ENCODE measurements at regions not wholly inside any gene's neighbourhood (a gene's known extent, or its start where the extent isn't known, plus 50 kb on each side); places are given as distances from the start of the nearest gene placed in this dataset.

DNA sequence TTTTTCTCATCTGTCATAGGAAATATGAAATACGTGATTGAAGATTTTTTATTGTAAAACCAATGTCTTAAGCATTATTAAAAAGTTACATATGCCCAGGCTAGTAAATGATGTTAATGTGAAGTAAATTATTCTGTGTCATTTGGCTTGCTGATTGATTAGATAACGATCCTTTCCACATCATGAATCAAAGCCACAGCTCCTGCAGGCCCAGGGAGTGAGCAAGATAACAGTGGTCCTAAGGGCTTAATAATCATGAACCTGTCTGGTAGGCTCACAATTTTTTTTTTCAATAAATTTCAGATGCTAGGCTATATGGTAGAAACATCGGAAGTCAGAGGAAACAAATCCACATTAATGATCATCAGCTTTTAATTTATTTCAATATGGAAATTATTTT lies 269.0 kb upstream of the SLC10A2 start:
- TF ChIP-seq, protein P1, sequence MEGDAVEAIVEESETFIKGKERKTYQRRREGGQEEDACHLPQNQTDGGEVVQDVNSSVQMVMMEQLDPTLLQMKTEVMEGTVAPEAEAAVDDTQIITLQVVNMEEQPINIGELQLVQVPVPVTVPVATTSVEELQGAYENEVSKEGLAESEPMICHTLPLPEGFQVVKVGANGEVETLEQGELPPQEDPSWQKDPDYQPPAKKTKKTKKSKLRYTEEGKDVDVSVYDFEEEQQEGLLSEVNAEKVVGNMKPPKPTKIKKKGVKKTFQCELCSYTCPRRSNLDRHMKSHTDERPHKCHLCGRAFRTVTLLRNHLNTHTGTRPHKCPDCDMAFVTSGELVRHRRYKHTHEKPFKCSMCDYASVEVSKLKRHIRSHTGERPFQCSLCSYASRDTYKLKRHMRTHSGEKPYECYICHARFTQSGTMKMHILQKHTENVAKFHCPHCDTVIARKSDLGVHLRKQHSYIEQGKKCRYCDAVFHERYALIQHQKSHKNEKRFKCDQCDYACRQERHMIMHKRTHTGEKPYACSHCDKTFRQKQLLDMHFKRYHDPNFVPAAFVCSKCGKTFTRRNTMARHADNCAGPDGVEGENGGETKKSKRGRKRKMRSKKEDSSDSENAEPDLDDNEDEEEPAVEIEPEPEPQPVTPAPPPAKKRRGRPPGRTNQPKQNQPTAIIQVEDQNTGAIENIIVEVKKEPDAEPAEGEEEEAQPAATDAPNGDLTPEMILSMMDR (IDR thresholded peaks at IDR 0.05 in 2 of 3, conservative IDR thresholded peaks at IDR 0.05 in 1 of 3; ENCODE audit: borderline replicate concordance in 1 of 3, insufficient read depth in 1 of 3, low read depth in 2 of 3, low read length in 2 of 3) = no peak
- TF ChIP-seq, protein P2, sequence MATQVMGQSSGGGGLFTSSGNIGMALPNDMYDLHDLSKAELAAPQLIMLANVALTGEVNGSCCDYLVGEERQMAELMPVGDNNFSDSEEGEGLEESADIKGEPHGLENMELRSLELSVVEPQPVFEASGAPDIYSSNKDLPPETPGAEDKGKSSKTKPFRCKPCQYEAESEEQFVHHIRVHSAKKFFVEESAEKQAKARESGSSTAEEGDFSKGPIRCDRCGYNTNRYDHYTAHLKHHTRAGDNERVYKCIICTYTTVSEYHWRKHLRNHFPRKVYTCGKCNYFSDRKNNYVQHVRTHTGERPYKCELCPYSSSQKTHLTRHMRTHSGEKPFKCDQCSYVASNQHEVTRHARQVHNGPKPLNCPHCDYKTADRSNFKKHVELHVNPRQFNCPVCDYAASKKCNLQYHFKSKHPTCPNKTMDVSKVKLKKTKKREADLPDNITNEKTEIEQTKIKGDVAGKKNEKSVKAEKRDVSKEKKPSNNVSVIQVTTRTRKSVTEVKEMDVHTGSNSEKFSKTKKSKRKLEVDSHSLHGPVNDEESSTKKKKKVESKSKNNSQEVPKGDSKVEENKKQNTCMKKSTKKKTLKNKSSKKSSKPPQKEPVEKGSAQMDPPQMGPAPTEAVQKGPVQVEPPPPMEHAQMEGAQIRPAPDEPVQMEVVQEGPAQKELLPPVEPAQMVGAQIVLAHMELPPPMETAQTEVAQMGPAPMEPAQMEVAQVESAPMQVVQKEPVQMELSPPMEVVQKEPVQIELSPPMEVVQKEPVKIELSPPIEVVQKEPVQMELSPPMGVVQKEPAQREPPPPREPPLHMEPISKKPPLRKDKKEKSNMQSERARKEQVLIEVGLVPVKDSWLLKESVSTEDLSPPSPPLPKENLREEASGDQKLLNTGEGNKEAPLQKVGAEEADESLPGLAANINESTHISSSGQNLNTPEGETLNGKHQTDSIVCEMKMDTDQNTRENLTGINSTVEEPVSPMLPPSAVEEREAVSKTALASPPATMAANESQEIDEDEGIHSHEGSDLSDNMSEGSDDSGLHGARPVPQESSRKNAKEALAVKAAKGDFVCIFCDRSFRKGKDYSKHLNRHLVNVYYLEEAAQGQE (IDR thresholded peaks at IDR 0.05; ENCODE audit: low read depth) = no peak
- TF ChIP-seq EZH2 (IDR thresholded peaks at IDR 0.05) (no peak), POLR2A (IDR thresholded peaks at IDR 0.05; ENCODE audit: borderline replicate concordance, extremely low read depth, insufficient read depth, insufficient read length) (no peak), FOSL1 (IDR thresholded peaks at IDR 0.05; ENCODE audit: low read depth) (no peak), SIN3A (IDR thresholded peaks at IDR 0.05; ENCODE audit: low read depth) (no peak), POLR2AphosphoS5 (IDR thresholded peaks at IDR 0.05; ENCODE audit: low read depth, low read length) (no peak), EZH2phosphoT487 (IDR thresholded peaks at IDR 0.05; ENCODE audit: borderline replicate concordance) (no peak), RAD21 (IDR thresholded peaks at IDR 0.05; ENCODE audit: low read depth) (no peak)
- TF ChIP-seq, protein P3, sequence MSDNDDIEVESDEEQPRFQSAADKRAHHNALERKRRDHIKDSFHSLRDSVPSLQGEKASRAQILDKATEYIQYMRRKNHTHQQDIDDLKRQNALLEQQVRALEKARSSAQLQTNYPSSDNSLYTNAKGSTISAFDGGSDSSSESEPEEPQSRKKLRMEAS (IDR thresholded peaks at IDR 0.05) = no peak
- TF ChIP-seq, protein P4, sequence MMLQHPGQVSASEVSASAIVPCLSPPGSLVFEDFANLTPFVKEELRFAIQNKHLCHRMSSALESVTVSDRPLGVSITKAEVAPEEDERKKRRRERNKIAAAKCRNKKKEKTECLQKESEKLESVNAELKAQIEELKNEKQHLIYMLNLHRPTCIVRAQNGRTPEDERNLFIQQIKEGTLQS (IDR thresholded peaks at IDR 0.05) = no peak

Data from HCT116 (cell line).